Gastroesophageal sphincter (tissue), 4 donors: ENCODE measurements at regions not wholly inside any gene's neighbourhood (a gene's known extent, or its start where the extent isn't known, plus 50 kb on each side); places are given as distances from the start of the nearest gene placed in this dataset.

Experiments used
- ATAC-seq: fragments of 150-250 bp; one replicate; pipeline ENCODE4 v1.9.1; 2016; ENCODE audit warnings: mild to moderate bottlenecking, moderate library complexity
- H3K27ac ChIP-seq, 4 donors: fragments of 200-600 bp; sonication (generic) in 3 of 4; 1 replicate in 3 of 4; 2 replicates in 1 of 4; pipeline ENCODE4 v1.5.1; 2016 to 2019
- H3K27me3 ChIP-seq: fragments of 200-600 bp; sonication (generic); one replicate; pipeline ENCODE4 v1.5.1; 2019
- H3K36me3 ChIP-seq, 2 donors: fragments of 200-600 bp; sonication (generic); one replicate each; pipeline ENCODE4 v1.5.1; 2019; ENCODE audit warnings: control low read depth in 1 of 2
- H3K4me1 ChIP-seq, 3 donors: fragments of 200-600 bp; sonication (generic); 1 replicate in 2 of 3; 2 replicates in 1 of 3; pipeline ENCODE4 v1.5.1; 2016 to 2019; ENCODE audit warnings: control low read depth in 2 of 3
- H3K4me3 ChIP-seq, 2 donors: fragments of 200-600 bp; sonication (generic); one replicate each; pipeline ENCODE4 v1.5.1; 2019; ENCODE audit warnings: mild to moderate bottlenecking in 1 of 2, moderate library complexity in 1 of 2
- H3K9me3 ChIP-seq, 3 donors: fragments of 200-600 bp; sonication (generic); one replicate each; pipeline ENCODE4 v1.5.1; 2017 to 2019; ENCODE audit warnings: control low read depth in 2 of 3
- CTCF ChIP-seq, 4 experiments: fragments of 200-600 bp in 2 of 4; fragments of 450-650 bp in 2 of 4; sonication (generic) in 1 of 4; IDR thresholded peaks; one replicate each; pipeline ENCODE4 v1.5.1; 2017 to 2019; ENCODE audit warnings: antibody characterized with exemption in 4 of 4, mild to moderate bottlenecking in 2 of 4, moderate library complexity in 2 of 4
- EP300 ChIP-seq: sonication (generic); formaldehyde crosslinking; IDR thresholded peaks from one replicate; pipeline ENCODE4 v1.6.1; 2017; ENCODE audit warnings: antibody characterized with exemption, mild to moderate bottlenecking
- POLR2A ChIP-seq, 2 donors: fragments of 450-650 bp; IDR thresholded peaks; one replicate each; pipeline ENCODE4 v1.6.1; 2017; ENCODE audit warnings: antibody characterized with exemption in 2 of 2, mild to moderate bottlenecking in 2 of 2, moderate library complexity in 1 of 2
- POLR2AphosphoS5 ChIP-seq: sonication (generic); formaldehyde crosslinking; IDR thresholded peaks from one replicate; pipeline ENCODE4 v1.6.1; 2017; ENCODE audit warnings: antibody characterized with exemption
- WGBS, 2 donors: methylation state at CpG; one replicate each; pipeline ENCODE4 v1.1.5; 2018; ENCODE audit warnings: low coverage in 1 of 2; 5-methylcytosine and 5-hydroxymethylcytosine counted together

- H3K36me3 ChIP-seq = no peaks in the 10 kb centered on the region
- no peak overlapping the region for H3K4me3 ChIP-seq
- H3K27me3 ChIP-seq = peaks cover 18% of the 10 kb centered on the region
- whole genome bisulfite sequencing, 2 donors = 92 to 93% methylated on average over 2 to 7 of the region's 34 CpGs
- no peak for ATAC-seq
- no peak overlapping the region for H3K27ac ChIP-seq
- no peak for TF ChIP-seq POLR2AphosphoS5
- no peak for TF ChIP-seq EP300
- no peak for TF ChIP-seq POLR2A (IDR thresholded peaks at IDR 0.05)
- TF ChIP-seq CTCF (IDR thresholded peaks at IDR 0.05) = no peak
- H3K4me1 ChIP-seq = no peaks in the 10 kb centered on the region
- H3K9me3 ChIP-seq = no peaks in the 10 kb centered on the region
Measured at GRCh38 chr20:59469267-59470252, 134.8 kb upstream of the PHACTR3 start.

DNA sequence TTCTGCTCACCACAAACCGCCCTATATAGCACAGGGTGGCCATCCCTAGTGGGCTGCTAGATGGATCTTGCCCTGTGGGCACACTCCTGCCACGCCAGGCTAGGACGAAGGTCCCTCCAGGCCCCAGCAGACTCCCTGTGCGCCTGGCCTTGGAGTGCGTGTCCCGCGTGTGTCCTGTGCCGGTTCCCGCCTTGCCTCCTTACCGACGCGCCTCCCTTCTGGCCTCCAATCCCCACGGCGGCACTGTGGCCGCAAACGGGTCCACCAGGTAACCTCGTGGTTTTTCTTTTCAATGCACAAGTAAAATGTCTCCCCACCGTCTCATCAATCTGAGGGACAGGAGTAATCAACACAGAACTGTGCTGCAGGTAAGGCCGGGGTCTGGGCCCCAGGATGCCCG is 133.8 kb upstream of the PHACTR3 start:
- H3K27me3 ChIP-seq = peaks cover 19% of the 10 kb centered on the region
- H3K36me3 ChIP-seq = no peaks in the 10 kb centered on the region
- ATAC-seq = no peak
- no peaks in the 10 kb centered on the region for H3K4me1 ChIP-seq
- H3K9me3 ChIP-seq = no peaks in the 10 kb centered on the region
- TF ChIP-seq CTCF (IDR thresholded peaks at IDR 0.05) (no peak), POLR2AphosphoS5 (no peak), POLR2A (IDR thresholded peaks at IDR 0.05) (no peak), EP300 (no peak)
- WGBS, 2 donors = 60% methylated on average over 1 of the region's 20 CpGs; no CpG with 5 or more reads in 1 of the 2 donors
- no peak overlapping the region for H3K4me3 ChIP-seq
- H3K27ac ChIP-seq = no peak overlapping the region

DNA sequence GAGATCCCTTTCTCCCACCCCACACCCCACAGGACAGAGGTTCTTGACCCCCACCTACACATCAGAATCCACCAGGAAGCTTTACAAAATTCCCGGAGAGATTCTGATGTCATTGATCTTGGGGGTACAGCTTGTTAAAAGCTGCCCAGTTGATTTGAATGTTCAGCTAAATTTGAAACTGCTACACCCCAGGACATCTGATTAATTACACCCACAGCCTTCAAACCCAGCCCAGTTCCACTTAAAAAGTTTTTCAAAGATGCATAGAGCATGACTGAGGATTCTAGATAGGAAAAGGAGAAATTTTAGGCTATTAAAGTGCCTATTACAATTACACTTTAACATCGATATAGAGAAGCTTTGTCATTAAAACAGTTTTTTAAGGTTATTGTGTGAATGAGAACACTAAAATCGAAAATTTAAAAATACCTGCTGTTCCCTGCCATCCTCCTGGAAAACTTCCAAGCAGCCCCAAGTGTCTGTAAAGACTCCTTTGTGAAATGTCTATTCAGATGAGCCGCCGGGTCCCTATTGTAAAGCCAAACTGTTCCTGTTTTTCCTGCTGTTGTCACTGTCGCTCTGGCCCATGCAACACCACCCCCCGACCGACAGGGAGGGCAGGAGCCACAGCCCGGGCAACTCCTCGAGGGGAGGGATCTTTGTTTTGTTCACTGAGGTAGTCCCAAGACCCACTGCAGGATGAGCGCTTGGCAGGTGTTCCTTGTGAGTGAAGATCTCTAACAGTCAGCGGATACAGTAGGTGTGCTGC is 132.5 kb upstream of the PHACTR3 start:
- H3K9me3 ChIP-seq = no peaks in the 10 kb centered on the region
- TF ChIP-seq EP300 (no peak), POLR2A (IDR thresholded peaks at IDR 0.05) (no peak), CTCF (IDR thresholded peaks at IDR 0.05) (no peak), POLR2AphosphoS5 (no peak)
- H3K27me3 ChIP-seq = peaks cover 22% of the 10 kb centered on the region
- H3K4me3 ChIP-seq = no peak overlapping the region
- no peak for ATAC-seq
- no peak overlapping the region for H3K27ac ChIP-seq
- 73 to 81% methylated on average over 5 to 6 of the region's 12 CpGs for WGBS, 2 donors
- H3K4me1 ChIP-seq = no peaks in the 10 kb centered on the region
- no peaks in the 10 kb centered on the region for H3K36me3 ChIP-seq

- 70 to 100% methylated on average over 2 of the region's 2 CpGs for WGBS, 2 donors
- H3K27me3 ChIP-seq = peaks cover 26% of the 10 kb centered on the region
Measured at GRCh38 chr20:59473742-59474141, 130.6 kb upstream of the PHACTR3 start.

More at GRCh38 chr20:59473742-59474141, 130.6 kb upstream of the PHACTR3 start:
- Histone ChIP-seq H3K36me3 (no peaks in the 10 kb centered on the region), H3K4me1 (no peaks in the 10 kb centered on the region), H3K27ac (no peak overlapping the region), H3K4me3 (no peak overlapping the region), H3K9me3 (no peaks in the 10 kb centered on the region)
- no peak for ATAC-seq
- TF ChIP-seq CTCF (IDR thresholded peaks at IDR 0.05) = no peak
- TF ChIP-seq EP300 = no peak
- TF ChIP-seq POLR2AphosphoS5 = no peak
- TF ChIP-seq POLR2A (IDR thresholded peaks at IDR 0.05) = no peak
